Thyroid gland (tissue), 4 donors: ENCODE measurements at regions not wholly inside any gene's neighbourhood (a gene's known extent, or its start where the extent isn't known, plus 50 kb on each side); places are given as distances from the start of the nearest gene placed in this dataset.

Experiments
- DNase-seq, 2 donors: peaks; one replicate each; pipeline ENCODE4 v3.0.0-alpha.2; 2019
- H3K27ac ChIP-seq, 3 donors: fragments of 200-600 bp; sonication (generic); 1 replicate in 2 of 3; 2 replicates in 1 of 3; pipeline ENCODE4 v1.5.1; 2016 to 2019; ENCODE audit warnings: mild to moderate bottlenecking in 1 of 3, moderate library complexity in 1 of 3
- H3K27me3 ChIP-seq: fragments of 200-600 bp; sonication (generic); one replicate; pipeline ENCODE4 v1.5.1; 2019
- H3K36me3 ChIP-seq, 2 donors: fragments of 200-600 bp; sonication (generic); one replicate each; pipeline ENCODE4 v1.5.1; 2016 to 2019
- H3K4me1 ChIP-seq, 2 donors: fragments of 200-600 bp; sonication (generic); one replicate each; pipeline ENCODE4 v1.5.1; 2017 to 2019
- H3K4me3 ChIP-seq, 3 donors: fragments of 200-600 bp; sonication (generic); replicated peaks in 1 of 3; 1 replicate in 2 of 3; 2 replicates in 1 of 3; pipeline ENCODE4 v1.5.1; 2016; ENCODE audit warnings: mild to moderate bottlenecking in 1 of 3
- H3K9me3 ChIP-seq: fragments of 200-600 bp; sonication (generic); one replicate; pipeline ENCODE4 v1.5.1; 2017
- CTCF ChIP-seq, 6 experiments: fragments of 200-600 bp in 3 of 6; fragments of 450-650 bp in 3 of 6; sonication (generic) in 3 of 6; IDR thresholded peaks; one replicate each; pipeline ENCODE4 v1.5.1; 2016 to 2019; ENCODE audit warnings: antibody characterized with exemption in 6 of 6, mild to moderate bottlenecking in 2 of 6, inconsistent platforms in 1 of 6, moderate library complexity in 1 of 6
- POLR2A ChIP-seq, 2 donors: fragments of 450-650 bp; IDR thresholded peaks; one replicate each; pipeline ENCODE4 v1.6.1; 2017; ENCODE audit warnings: antibody characterized with exemption in 2 of 2, mild to moderate bottlenecking in 2 of 2, moderate library complexity in 1 of 2
- WGBS, 2 donors: methylation state at CpG; one replicate each; pipeline ENCODE4 v1.1.5; 2017; 5-methylcytosine and 5-hydroxymethylcytosine counted together
- intact Hi-C: fragments of 100-400 bp; cut with DNase I; formaldehyde crosslinking; loops from one replicate; pipeline ENCODE4 v1.15.1; 2023

- no peaks in the 10 kb centered on the region for H3K4me1 ChIP-seq
- TF ChIP-seq POLR2A (IDR thresholded peaks at IDR 0.05) (no peak), CTCF (IDR thresholded peaks at IDR 0.05) (no peak)
These were observed 338.7 kb upstream of the F9 start for GRCh38 chrX:139191746-139192385.

GRCh38 chrX:139191286-139191685 lies 339.3 kb upstream of the F9 start:
- no peaks in the 10 kb centered on the region for H3K36me3 ChIP-seq
- intact Hi-C loops = no loop called here
- no peak for DNase-seq
- 64 to 78% methylated on average over 2 of the region's 2 CpGs for WGBS, 2 donors
- H3K4me3 ChIP-seq = no peak overlapping the region
- no peaks in the 10 kb centered on the region for H3K9me3 ChIP-seq
- H3K27ac ChIP-seq = no peak overlapping the region
- TF ChIP-seq POLR2A (IDR thresholded peaks at IDR 0.05) = no peak
- no peak for TF ChIP-seq CTCF (IDR thresholded peaks at IDR 0.05)
- no peaks in the 10 kb centered on the region for H3K4me1 ChIP-seq
- no peaks in the 10 kb centered on the region for H3K27me3 ChIP-seq

More at GRCh38 chrX:139191746-139192385, 338.7 kb upstream of the F9 start:
- DNase-seq = no peak
- Histone ChIP-seq H3K4me3 (no peak overlapping the region), H3K9me3 (no peaks in the 10 kb centered on the region), H3K27me3 (no peaks in the 10 kb centered on the region), H3K27ac (no peak overlapping the region), H3K36me3 (no peaks in the 10 kb centered on the region)
- 85% methylated on average over 5 to 6 of the region's 6 CpGs for WGBS, 2 donors
- intact Hi-C loops = no loop called here

- Histone ChIP-seq H3K27ac (no peak overlapping the region), H3K27me3 (no peaks in the 10 kb centered on the region), H3K36me3 (no peaks in the 10 kb centered on the region), H3K4me1 (no peaks in the 10 kb centered on the region), H3K9me3 (no peaks in the 10 kb centered on the region), H3K4me3 (no peak overlapping the region)
- TF ChIP-seq CTCF (IDR thresholded peaks at IDR 0.05) (no peak), POLR2A (IDR thresholded peaks at IDR 0.05) (no peak)
- no peak for DNase-seq
- 87 to 98% methylated on average over 4 of the region's 4 CpGs for WGBS, 2 donors
- intact Hi-C loops = no loop called here
These were observed 342.8 kb upstream of the F9 start for GRCh38 chrX:139187738-139188137.

GRCh38 chrX:139186991-139187390 lies 343.5 kb upstream of the F9 start:
- no peaks in the 10 kb centered on the region for H3K9me3 ChIP-seq
- TF ChIP-seq CTCF (IDR thresholded peaks at IDR 0.05) (no peak), POLR2A (IDR thresholded peaks at IDR 0.05) (no peak)
- intact Hi-C loops = no loop called here
- no peak overlapping the region for H3K4me3 ChIP-seq
- H3K27ac ChIP-seq = no peak overlapping the region
- H3K27me3 ChIP-seq = no peaks in the 10 kb centered on the region
- no peaks in the 10 kb centered on the region for H3K36me3 ChIP-seq
- no peaks in the 10 kb centered on the region for H3K4me1 ChIP-seq
- 60 to 83% methylated on average over 1 of the region's 1 CpG for WGBS, 2 donors
- no peak for DNase-seq

- 83 to 88% methylated on average over 1 of the region's 1 CpG for WGBS, 2 donors
These were observed 350.9 kb upstream of the F9 start for GRCh38 chrX:139179592-139179991.

More at GRCh38 chrX:139179592-139179991, 350.9 kb upstream of the F9 start:
- intact Hi-C loops = no loop called here
- H3K9me3 ChIP-seq = no peaks in the 10 kb centered on the region
- no peak for DNase-seq
- H3K27me3 ChIP-seq = no peaks in the 10 kb centered on the region
- no peaks in the 10 kb centered on the region for H3K36me3 ChIP-seq
- TF ChIP-seq CTCF (IDR thresholded peaks at IDR 0.05) (no peak), POLR2A (IDR thresholded peaks at IDR 0.05) (no peak)
- no peak overlapping the region for H3K4me3 ChIP-seq
- H3K4me1 ChIP-seq = no peaks in the 10 kb centered on the region
- H3K27ac ChIP-seq = no peak overlapping the region
